ENCODE measurements at regions not wholly inside any gene's neighbourhood (a gene's known extent, or its start where the extent isn't known, plus 50 kb on each side); places are given as distances from the start of the nearest gene placed in this dataset.

DNA sequence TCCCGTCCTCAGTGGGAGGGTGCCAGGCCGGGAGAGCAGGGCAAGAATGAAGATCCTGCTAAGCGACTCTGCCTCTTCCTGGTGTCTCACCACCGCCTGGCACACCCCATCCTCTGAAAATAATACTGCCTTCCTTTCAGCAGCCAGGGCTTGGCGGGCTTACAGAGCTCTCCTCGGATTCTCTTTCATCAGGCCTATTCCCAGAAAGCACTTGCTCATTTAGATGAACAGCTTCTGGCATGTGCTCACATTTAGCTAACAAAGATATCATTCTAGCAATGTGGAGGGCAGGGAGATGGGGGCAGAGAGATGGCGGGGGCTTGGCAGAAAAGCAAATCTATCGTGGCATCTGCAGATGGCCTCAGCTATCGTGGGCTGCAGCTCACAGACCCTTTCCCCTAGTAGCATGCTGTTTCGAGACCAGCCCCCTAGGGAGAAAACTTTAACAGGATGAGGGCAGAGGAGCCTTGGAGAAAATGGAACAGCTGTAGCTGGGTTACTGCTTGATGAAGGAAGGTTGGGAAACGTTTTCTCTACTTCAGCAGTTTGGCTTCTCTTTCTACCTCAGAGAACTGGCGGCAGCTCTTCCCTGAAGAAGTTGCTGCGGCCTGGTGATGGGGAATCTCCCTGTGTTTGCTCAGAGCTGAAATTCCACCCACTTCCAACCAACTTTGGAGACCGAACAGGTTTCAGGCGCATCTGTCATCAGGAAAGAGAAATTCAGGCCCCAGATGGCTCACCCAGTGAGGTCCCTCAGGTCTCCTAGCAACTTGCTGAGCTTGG, 102.1 kb downstream of the TMEM174 start:
- Histone ChIP-seq H4K20me1 (replicated peaks; ENCODE audit: control insufficient read depth, extremely low read depth, insufficient read depth, low read length) (no peaks in the 10 kb centered on the region), H3K27ac (ENCODE audit: insufficient read depth, low read depth, low read length) (no peak overlapping the region), H3K4me3 (replicated peaks in 1 of 3; ENCODE audit: insufficient read depth in 1 of 3, low read depth in 1 of 3, low read length in 3 of 3) (no peak overlapping the region), H3K4me1 (ENCODE audit: control insufficient read depth, extremely low read depth, insufficient read depth, low read length) (no peaks in the 10 kb centered on the region), H3K4me2 (ENCODE audit: insufficient read depth, low read length) (no peak overlapping the region), H3K9ac (replicated peaks; ENCODE audit: extremely low read depth, insufficient read depth, low read length) (no peak overlapping the region), H2AFZ (ENCODE audit: low read depth, low read length) (no peak overlapping the region), H3K9me1 (replicated peaks; ENCODE audit: control insufficient read depth, extremely low read depth, insufficient read depth, low read length) (no peaks in the 10 kb centered on the region), H3K9me3 (replicated peaks; ENCODE audit: control insufficient read depth, insufficient read depth, low read length) (no peaks in the 10 kb centered on the region), H3K79me2 (ENCODE audit: control insufficient read depth, insufficient read depth, low read length) (no peaks in the 10 kb centered on the region), H3K36me3 (ENCODE audit: control insufficient read depth in 2 of 2, extremely low read depth in 1 of 2, insufficient read depth in 2 of 2, low read length in 2 of 2) (no peaks in the 10 kb centered on the region), H3K27me3 (ENCODE audit: control insufficient read depth in 2 of 2, insufficient read depth in 2 of 2, low read length in 2 of 2) (peaks cover 62 to 76% of the 10 kb centered on the region in 2 experiments)
- intact Hi-C loops (cut with micrococcal nuclease) = no loop called here
- dilution Hi-C loops (cut with MboI; ENCODE audit: extremely low pct_ligation_motif_present, low sequenced_read_pairs) = no loop called here
- no peak for TF ChIP-seq MAX (IDR thresholded peaks at IDR 0.05; ENCODE audit: insufficient read depth, insufficient read length)
- no peak for TF ChIP-seq EZH2 (IDR thresholded peaks at IDR 0.05; ENCODE audit: borderline replicate concordance, low read depth, low read length, severe bottlenecking)
- no peak for TF ChIP-seq GATA2 (IDR thresholded peaks at IDR 0.05; ENCODE audit: insufficient read depth, insufficient read length, low read depth, low read length)
- no peak for TF ChIP-seq JUN (IDR thresholded peaks at IDR 0.05; ENCODE audit: borderline replicate concordance, insufficient read depth, insufficient read length, low read depth)
- no peak for TF ChIP-seq FOS (IDR thresholded peaks at IDR 0.05; ENCODE audit: borderline replicate concordance, insufficient read depth, low read length)
- TF ChIP-seq, protein P1, sequence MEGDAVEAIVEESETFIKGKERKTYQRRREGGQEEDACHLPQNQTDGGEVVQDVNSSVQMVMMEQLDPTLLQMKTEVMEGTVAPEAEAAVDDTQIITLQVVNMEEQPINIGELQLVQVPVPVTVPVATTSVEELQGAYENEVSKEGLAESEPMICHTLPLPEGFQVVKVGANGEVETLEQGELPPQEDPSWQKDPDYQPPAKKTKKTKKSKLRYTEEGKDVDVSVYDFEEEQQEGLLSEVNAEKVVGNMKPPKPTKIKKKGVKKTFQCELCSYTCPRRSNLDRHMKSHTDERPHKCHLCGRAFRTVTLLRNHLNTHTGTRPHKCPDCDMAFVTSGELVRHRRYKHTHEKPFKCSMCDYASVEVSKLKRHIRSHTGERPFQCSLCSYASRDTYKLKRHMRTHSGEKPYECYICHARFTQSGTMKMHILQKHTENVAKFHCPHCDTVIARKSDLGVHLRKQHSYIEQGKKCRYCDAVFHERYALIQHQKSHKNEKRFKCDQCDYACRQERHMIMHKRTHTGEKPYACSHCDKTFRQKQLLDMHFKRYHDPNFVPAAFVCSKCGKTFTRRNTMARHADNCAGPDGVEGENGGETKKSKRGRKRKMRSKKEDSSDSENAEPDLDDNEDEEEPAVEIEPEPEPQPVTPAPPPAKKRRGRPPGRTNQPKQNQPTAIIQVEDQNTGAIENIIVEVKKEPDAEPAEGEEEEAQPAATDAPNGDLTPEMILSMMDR (IDR thresholded peaks at IDR 0.05; ENCODE audit: extremely low read depth in 1 of 2, insufficient read depth in 1 of 2, low read depth in 1 of 2, low read length in 2 of 2) = no peak
- TF ChIP-seq MYC (IDR thresholded peaks at IDR 0.05; ENCODE audit: low read depth, low read length) = no peak
- no peak for TF ChIP-seq POLR2AphosphoS5 (IDR thresholded peaks at IDR 0.05; ENCODE audit: insufficient read depth, low read depth, low read length)
- no peak for TF ChIP-seq POLR2A (IDR thresholded peaks at IDR 0.05; ENCODE audit: low read depth, low read length)
- no TSS peak for BruUV-seq (replicated peaks)
- ChIA-PET POLR2A (no interaction called here), CTCF (interaction anchor here (0.8 to 1.5 kb wide), 5 partner anchors 11 to 59 kb away, joined by 3 to 8 read pairs (median 4); no protein-coding TSS in a partner anchor)
- FAIRE-seq (no peak), DNase-seq (ENCODE audit: low read depth, low spot score) (no peak)
